Kidney epithelial cell (primary cell): ENCODE measurements at regions not wholly inside any gene's neighbourhood (a gene's known extent, or its start where the extent isn't known, plus 50 kb on each side); places are given as distances from the start of the nearest gene placed in this dataset.

Source experiments
- DNase-seq: peaks from one replicate; pipeline ENCODE4 v3.0.0-alpha.2; 2010; ENCODE audit warnings: low read depth
- H3K27me3 ChIP-seq: 2 replicates; pipeline ENCODE4 v1.6.0; 2011; ENCODE audit warnings: low read length; ENCODE audit not compliant: control insufficient read depth, insufficient read depth
- H3K36me3 ChIP-seq: 2 replicates; pipeline ENCODE4 v1.5.1; 2011; ENCODE audit warnings: low read length; ENCODE audit not compliant: control insufficient read depth, insufficient read depth
- H3K4me3 ChIP-seq: 2 replicates; pipeline ENCODE4 v1.5.1; 2011; ENCODE audit warnings: low read depth, mild to moderate bottlenecking, control low read depth, low read length
- CTCF ChIP-seq: IDR thresholded peaks from 2 replicates; pipeline ENCODE4 v1.5.1; 2011; ENCODE audit warnings: mild to moderate bottlenecking, moderate library complexity, low read length, control low read depth, inconsistent platforms; ENCODE audit not compliant: insufficient read depth, poor library complexity, severe bottlenecking

- no peak for TF ChIP-seq CTCF
- DNase-seq: no peak
- Histone ChIP-seq H3K36me3 (no peaks in the 10 kb centered on the region), H3K4me3 (no peak overlapping the region), H3K27me3 (no peaks in the 10 kb centered on the region)
Observed at GRCh38 chr5:145502906-145503305, 332.2 kb downstream of the PRELID2 start.

GRCh38 chr5:145500710-145501109, 334.4 kb downstream of the PRELID2 start:
- Histone ChIP-seq H3K4me3 (no peak overlapping the region), H3K36me3 (no peaks in the 10 kb centered on the region), H3K27me3 (no peaks in the 10 kb centered on the region)
- no peak for TF ChIP-seq CTCF
- no peak for DNase-seq

- Histone ChIP-seq H3K27me3 (no peaks in the 10 kb centered on the region), H3K4me3 (no peak overlapping the region), H3K36me3 (no peaks in the 10 kb centered on the region)
- no peak for TF ChIP-seq CTCF
- no peak for DNase-seq
Observed at GRCh38 chr5:145499483-145499882, 335.7 kb downstream of the PRELID2 start.

GRCh38 chr5:145497052-145497451, 338.1 kb downstream of the PRELID2 start:
- no peak for DNase-seq
- TF ChIP-seq CTCF: no peak
- Histone ChIP-seq H3K4me3 (no peak overlapping the region), H3K27me3 (no peaks in the 10 kb centered on the region), H3K36me3 (no peaks in the 10 kb centered on the region)

- no peak for TF ChIP-seq CTCF
- no peak overlapping the region for H3K4me3 ChIP-seq
- DNase-seq: peak; percentile 74
- H3K27me3 ChIP-seq: no peaks in the 10 kb centered on the region
- H3K36me3 ChIP-seq: no peaks in the 10 kb centered on the region
Observed at GRCh38 chr5:145495741-145496140, 339.4 kb downstream of the PRELID2 start.

GRCh38 chr5:145495196-145495595, 339.9 kb downstream of the PRELID2 start:
- DNase-seq: no peak
- Histone ChIP-seq H3K4me3 (no peak overlapping the region), H3K27me3 (no peaks in the 10 kb centered on the region), H3K36me3 (no peaks in the 10 kb centered on the region)
- TF ChIP-seq CTCF: no peak
